ENCODE measurements at regions not wholly inside any gene's neighbourhood (a gene's known extent, or its start where the extent isn't known, plus 50 kb on each side); places are given as distances from the start of the nearest gene placed in this dataset.

GRCh38 chr11:116449522-116449921 is 323.3 kb downstream of the BUD13 start:
- DNase-seq (ENCODE audit: low spot score in 2 of 2) (no peak), ATAC-seq (replicated peaks; ENCODE audit: extremely low read depth, poor library complexity, severe bottlenecking) (no peak)
- Mint-ChIP-seq H3K36me3 (ENCODE audit: insufficient read depth) (peaks cover 2% of the 10 kb centered on the region), H3K27me3 (peaks cover 39% of the 10 kb centered on the region), H3K4me3 (no peak overlapping the region), H3K27ac (ENCODE audit: low read depth) (no peak overlapping the region), H3K9me3 (no peaks in the 10 kb centered on the region), H3K4me1 (no peaks in the 10 kb centered on the region)

- Mint-ChIP-seq H3K27ac (ENCODE audit: low read depth) (no peak overlapping the region), H3K4me1 (no peaks in the 10 kb centered on the region), H3K4me3 (no peak overlapping the region), H3K36me3 (ENCODE audit: insufficient read depth) (no peaks in the 10 kb centered on the region), H3K9me3 (no peaks in the 10 kb centered on the region), H3K27me3 (peaks cover 44% of the 10 kb centered on the region)
- ATAC-seq (replicated peaks; ENCODE audit: extremely low read depth, poor library complexity, severe bottlenecking) (no peak), DNase-seq (ENCODE audit: low spot score in 2 of 2) (no peak)
Measured at GRCh38 chr11:116446048-116446941, 326.5 kb downstream of the BUD13 start.

- no peak overlapping the region for H3K4me3 Mint-ChIP-seq
- no peaks in the 10 kb centered on the region for H3K36me3 Mint-ChIP-seq (ENCODE audit: insufficient read depth)
- H3K27ac Mint-ChIP-seq (ENCODE audit: low read depth): no peak overlapping the region
- DNase-seq (ENCODE audit: low spot score in 2 of 2) (no peak), ATAC-seq (replicated peaks; ENCODE audit: extremely low read depth, poor library complexity, severe bottlenecking) (no peak)
- H3K4me1 Mint-ChIP-seq: no peaks in the 10 kb centered on the region
- H3K9me3 Mint-ChIP-seq: no peaks in the 10 kb centered on the region
- peaks cover 44% of the 10 kb centered on the region for H3K27me3 Mint-ChIP-seq
Measured at GRCh38 chr11:116445108-116446047, 327.4 kb downstream of the BUD13 start.

GRCh38 chr11:116442238-116442752 is 330.5 kb downstream of the BUD13 start:
- Mint-ChIP-seq H3K4me3 (no peak overlapping the region), H3K27ac (ENCODE audit: low read depth) (no peak overlapping the region), H3K9me3 (no peaks in the 10 kb centered on the region), H3K4me1 (no peaks in the 10 kb centered on the region), H3K27me3 (peaks cover 61% of the 10 kb centered on the region), H3K36me3 (ENCODE audit: insufficient read depth) (peaks cover 2% of the 10 kb centered on the region)
- ATAC-seq (replicated peaks; ENCODE audit: extremely low read depth, poor library complexity, severe bottlenecking) (no peak), DNase-seq (ENCODE audit: low spot score in 2 of 2) (no peak)

GRCh38 chr11:116439361-116439677 is 333.5 kb downstream of the BUD13 start:
- ATAC-seq (replicated peaks; ENCODE audit: extremely low read depth, poor library complexity, severe bottlenecking): no peak
- Mint-ChIP-seq H3K27me3 (peaks cover 57% of the 10 kb centered on the region), H3K36me3 (ENCODE audit: insufficient read depth) (peaks cover 2% of the 10 kb centered on the region), H3K27ac (ENCODE audit: low read depth) (no peak overlapping the region), H3K9me3 (no peaks in the 10 kb centered on the region), H3K4me1 (no peaks in the 10 kb centered on the region), H3K4me3 (no peak overlapping the region)
- DNase-seq (ENCODE audit: low spot score in 2 of 2): no peak

- no peak for ATAC-seq (replicated peaks; ENCODE audit: extremely low read depth, poor library complexity, severe bottlenecking)
- Mint-ChIP-seq H3K9me3 (no peaks in the 10 kb centered on the region), H3K4me1 (no peaks in the 10 kb centered on the region), H3K4me3 (no peak overlapping the region), H3K27ac (ENCODE audit: low read depth) (no peak overlapping the region), H3K27me3 (peaks cover 62% of the 10 kb centered on the region), H3K36me3 (ENCODE audit: insufficient read depth) (peaks cover 2% of the 10 kb centered on the region)
- DNase-seq (ENCODE audit: low spot score in 2 of 2): no peak
Measured at GRCh38 chr11:116438651-116439360, 334.0 kb downstream of the BUD13 start.

- H3K27ac Mint-ChIP-seq (ENCODE audit: low read depth): no peak overlapping the region
- H3K27me3 Mint-ChIP-seq: peaks cover 57% of the 10 kb centered on the region
- H3K4me1 Mint-ChIP-seq: no peaks in the 10 kb centered on the region
- no peak for DNase-seq (ENCODE audit: low spot score in 2 of 2)
- ATAC-seq (replicated peaks; ENCODE audit: extremely low read depth, poor library complexity, severe bottlenecking): no peak
- no peaks in the 10 kb centered on the region for H3K9me3 Mint-ChIP-seq
- H3K36me3 Mint-ChIP-seq (ENCODE audit: insufficient read depth): peaks cover 2% of the 10 kb centered on the region
- no peak overlapping the region for H3K4me3 Mint-ChIP-seq
Measured at GRCh38 chr11:116434986-116435385, 337.8 kb downstream of the BUD13 start.

GRCh38 chr11:116432301-116432700 is 340.5 kb downstream of the BUD13 start:
- no peaks in the 10 kb centered on the region for H3K9me3 Mint-ChIP-seq

GRCh38 chr11:116431842-116432241 is 340.9 kb downstream of the BUD13 start:
- Mint-ChIP-seq H3K36me3 (ENCODE audit: insufficient read depth) (no peaks in the 10 kb centered on the region), H3K27ac (ENCODE audit: low read depth) (no peak overlapping the region), H3K9me3 (no peaks in the 10 kb centered on the region), H3K4me3 (no peak overlapping the region), H3K27me3 (peaks cover 56% of the 10 kb centered on the region), H3K4me1 (no peaks in the 10 kb centered on the region)
- DNase-seq (ENCODE audit: low spot score in 2 of 2) (no peak), ATAC-seq (replicated peaks; ENCODE audit: extremely low read depth, poor library complexity, severe bottlenecking) (no peak)

More at GRCh38 chr11:116432301-116432700, 340.5 kb downstream of the BUD13 start:
- no peaks in the 10 kb centered on the region for H3K4me1 Mint-ChIP-seq
- peaks cover 60% of the 10 kb centered on the region for H3K27me3 Mint-ChIP-seq
- no peak overlapping the region for H3K4me3 Mint-ChIP-seq
- H3K27ac Mint-ChIP-seq (ENCODE audit: low read depth): no peak overlapping the region
- DNase-seq (ENCODE audit: low spot score in 2 of 2): no peak
- ATAC-seq (replicated peaks; ENCODE audit: extremely low read depth, poor library complexity, severe bottlenecking): no peak
- no peaks in the 10 kb centered on the region for H3K36me3 Mint-ChIP-seq (ENCODE audit: insufficient read depth)

GRCh38 chr11:116428638-116428975 is 344.2 kb downstream of the BUD13 start:
- no peaks in the 10 kb centered on the region for H3K4me1 Mint-ChIP-seq
- H3K27ac Mint-ChIP-seq (ENCODE audit: low read depth): no peak overlapping the region
- ATAC-seq (replicated peaks; ENCODE audit: extremely low read depth, poor library complexity, severe bottlenecking): no peak
- no peak for DNase-seq (ENCODE audit: low spot score in 2 of 2)
- H3K4me3 Mint-ChIP-seq: no peak overlapping the region
- H3K9me3 Mint-ChIP-seq: no peaks in the 10 kb centered on the region
- H3K27me3 Mint-ChIP-seq: peaks cover 50% of the 10 kb centered on the region
- no peaks in the 10 kb centered on the region for H3K36me3 Mint-ChIP-seq (ENCODE audit: insufficient read depth)

- no peaks in the 10 kb centered on the region for H3K36me3 Mint-ChIP-seq (ENCODE audit: insufficient read depth)
- H3K9me3 Mint-ChIP-seq: no peaks in the 10 kb centered on the region
- peaks cover 49% of the 10 kb centered on the region for H3K27me3 Mint-ChIP-seq
- ATAC-seq (replicated peaks; ENCODE audit: extremely low read depth, poor library complexity, severe bottlenecking): no peak
- no peak overlapping the region for H3K4me3 Mint-ChIP-seq
- no peak for DNase-seq (ENCODE audit: low spot score in 2 of 2)
- H3K4me1 Mint-ChIP-seq: no peaks in the 10 kb centered on the region
- no peak overlapping the region for H3K27ac Mint-ChIP-seq (ENCODE audit: low read depth)
Measured at GRCh38 chr11:116427903-116428637, 344.7 kb downstream of the BUD13 start.

Measured in central memory CD8-positive, alpha-beta T cell (primary cell).